ENCODE measurements at regions not wholly inside any gene's neighbourhood (a gene's known extent, or its start where the extent isn't known, plus 50 kb on each side); places are given as distances from the start of the nearest gene placed in this dataset.
A peak's percentile ranks its signal among the peaks of the same experiment; 100 is the strongest.

DNA sequence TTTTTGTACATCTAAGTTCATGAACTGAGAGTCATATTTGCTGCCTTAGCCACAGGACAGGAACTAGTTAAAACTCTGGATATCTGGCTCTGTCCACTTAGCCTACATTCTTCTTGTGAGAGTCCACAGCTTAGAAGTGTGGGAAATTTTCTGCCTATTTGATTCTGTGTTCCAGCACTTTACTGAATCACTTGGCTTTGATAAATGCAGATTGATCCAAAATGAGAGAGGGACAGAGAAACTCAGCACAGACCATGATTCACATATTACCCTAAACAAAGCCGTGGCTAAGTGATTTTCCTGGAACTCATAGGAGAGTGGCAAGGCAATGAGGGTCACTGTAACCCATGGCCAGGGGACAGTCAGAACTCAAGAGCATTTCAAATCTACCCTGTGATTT, 87.5 kb upstream of the CADPS start:
- H3K79me2 ChIP-seq (ENCODE audit: insufficient read depth, low read length), result no peaks in the 10 kb centered on the region
- TF ChIP-seq EZH2 (IDR thresholded peaks at IDR 0.05; ENCODE audit: insufficient read depth, low read length), result no peak
- TF ChIP-seq, protein P1, sequence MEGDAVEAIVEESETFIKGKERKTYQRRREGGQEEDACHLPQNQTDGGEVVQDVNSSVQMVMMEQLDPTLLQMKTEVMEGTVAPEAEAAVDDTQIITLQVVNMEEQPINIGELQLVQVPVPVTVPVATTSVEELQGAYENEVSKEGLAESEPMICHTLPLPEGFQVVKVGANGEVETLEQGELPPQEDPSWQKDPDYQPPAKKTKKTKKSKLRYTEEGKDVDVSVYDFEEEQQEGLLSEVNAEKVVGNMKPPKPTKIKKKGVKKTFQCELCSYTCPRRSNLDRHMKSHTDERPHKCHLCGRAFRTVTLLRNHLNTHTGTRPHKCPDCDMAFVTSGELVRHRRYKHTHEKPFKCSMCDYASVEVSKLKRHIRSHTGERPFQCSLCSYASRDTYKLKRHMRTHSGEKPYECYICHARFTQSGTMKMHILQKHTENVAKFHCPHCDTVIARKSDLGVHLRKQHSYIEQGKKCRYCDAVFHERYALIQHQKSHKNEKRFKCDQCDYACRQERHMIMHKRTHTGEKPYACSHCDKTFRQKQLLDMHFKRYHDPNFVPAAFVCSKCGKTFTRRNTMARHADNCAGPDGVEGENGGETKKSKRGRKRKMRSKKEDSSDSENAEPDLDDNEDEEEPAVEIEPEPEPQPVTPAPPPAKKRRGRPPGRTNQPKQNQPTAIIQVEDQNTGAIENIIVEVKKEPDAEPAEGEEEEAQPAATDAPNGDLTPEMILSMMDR (IDR thresholded peaks at IDR 0.05; ENCODE audit: insufficient read depth, low read depth, low read length), result no peak

DNA sequence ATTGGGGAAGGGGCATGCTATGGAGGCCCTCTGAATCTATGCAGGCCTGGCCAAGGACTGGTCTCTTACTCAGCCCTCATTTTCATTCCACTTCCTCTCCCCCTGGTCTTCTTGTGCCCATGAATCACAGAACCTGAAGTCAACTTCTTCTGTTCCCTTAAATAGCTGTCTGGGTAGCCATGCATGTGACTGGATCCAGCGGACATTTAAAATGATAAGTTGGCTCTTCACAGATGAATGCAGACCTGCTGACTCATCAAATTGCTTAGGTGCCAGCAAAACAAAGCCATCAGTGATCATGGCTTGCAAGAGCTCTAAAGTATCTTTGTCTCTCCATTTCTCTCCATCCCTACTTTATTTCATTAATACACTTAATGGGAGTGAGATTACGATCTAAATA, 90.1 kb upstream of the CADPS start:
- no peak overlapping the region for H3K4me3 ChIP-seq (ENCODE audit: insufficient read depth, low read depth, low read length)
- no peaks in the 10 kb centered on the region for H3K9me3 Mint-ChIP-seq (ENCODE audit: unreplicated experiment)
- H3K4me3 Mint-ChIP-seq (ENCODE audit: unreplicated experiment), result no peak overlapping the region
- DNase-seq (ENCODE audit: low read depth), result peak; percentile 68
- no peaks in the 10 kb centered on the region for H3K27me3 Mint-ChIP-seq (ENCODE audit: low read depth, unreplicated experiment)
- H4K20me1 ChIP-seq (ENCODE audit: insufficient read depth, low read length), result no peaks in the 10 kb centered on the region
- H3K4me2 ChIP-seq (ENCODE audit: low read length), result no peak overlapping the region
- no peaks in the 10 kb centered on the region for H3K4me1 ChIP-seq (ENCODE audit: insufficient read depth, low read length)
- H3K27me3 ChIP-seq (ENCODE audit: insufficient read depth, low read length), result no peaks in the 10 kb centered on the region
- no peak overlapping the region for H2AFZ ChIP-seq (ENCODE audit: low read depth, low read length)
- TF ChIP-seq, protein P1 (IDR thresholded peaks at IDR 0.05; ENCODE audit: insufficient read depth, low read depth, low read length), result no peak
- TF ChIP-seq EZH2 (IDR thresholded peaks at IDR 0.05; ENCODE audit: insufficient read depth, low read length), result no peak
- H3K4me1 Mint-ChIP-seq (ENCODE audit: low read depth, unreplicated experiment), result peaks cover 25% of the 10 kb centered on the region
- no peak for FAIRE-seq
- no peaks in the 10 kb centered on the region for H3K79me2 ChIP-seq (ENCODE audit: insufficient read depth, low read length)
- no peaks in the 10 kb centered on the region for H3K36me3 Mint-ChIP-seq (ENCODE audit: low read depth, unreplicated experiment)
- H3K9me3 ChIP-seq (ENCODE audit: insufficient read depth, low read depth, low read length), result no peaks in the 10 kb centered on the region
- no peak overlapping the region for H3K9ac ChIP-seq (ENCODE audit: low read length)
- H3K27ac Mint-ChIP-seq (ENCODE audit: unreplicated experiment), result no peak overlapping the region
- no peak overlapping the region for H3K27ac ChIP-seq (ENCODE audit: low read depth, low read length)
- no peaks in the 10 kb centered on the region for H3K36me3 ChIP-seq (ENCODE audit: insufficient read depth, low read length)

More for the DNA sequence above, 87.5 kb upstream of the CADPS start:
- Histone ChIP-seq H3K27ac (ENCODE audit: low read depth, low read length) (no peak overlapping the region), H3K9me3 (ENCODE audit: insufficient read depth, low read depth, low read length) (no peaks in the 10 kb centered on the region), H3K36me3 (ENCODE audit: insufficient read depth, low read length) (no peaks in the 10 kb centered on the region), H3K9ac (ENCODE audit: low read length) (no peak overlapping the region), H2AFZ (ENCODE audit: low read depth, low read length) (no peak overlapping the region), H3K4me2 (ENCODE audit: low read length) (no peak overlapping the region), H3K4me1 (ENCODE audit: insufficient read depth, low read length) (no peaks in the 10 kb centered on the region), H3K4me3 (ENCODE audit: insufficient read depth, low read depth, low read length) (no peak overlapping the region), H4K20me1 (ENCODE audit: insufficient read depth, low read length) (no peaks in the 10 kb centered on the region), H3K27me3 (ENCODE audit: insufficient read depth, low read length) (no peaks in the 10 kb centered on the region)
- Mint-ChIP-seq H3K4me1 (ENCODE audit: low read depth, unreplicated experiment) (peaks cover 21% of the 10 kb centered on the region), H3K27ac (ENCODE audit: unreplicated experiment) (no peak overlapping the region), H3K4me3 (ENCODE audit: unreplicated experiment) (no peak overlapping the region), H3K36me3 (ENCODE audit: low read depth, unreplicated experiment) (no peaks in the 10 kb centered on the region), H3K9me3 (ENCODE audit: unreplicated experiment) (no peaks in the 10 kb centered on the region), H3K27me3 (ENCODE audit: low read depth, unreplicated experiment) (no peaks in the 10 kb centered on the region)
- FAIRE-seq (no peak), DNase-seq (ENCODE audit: low read depth) (peak; percentile 73)

DNA sequence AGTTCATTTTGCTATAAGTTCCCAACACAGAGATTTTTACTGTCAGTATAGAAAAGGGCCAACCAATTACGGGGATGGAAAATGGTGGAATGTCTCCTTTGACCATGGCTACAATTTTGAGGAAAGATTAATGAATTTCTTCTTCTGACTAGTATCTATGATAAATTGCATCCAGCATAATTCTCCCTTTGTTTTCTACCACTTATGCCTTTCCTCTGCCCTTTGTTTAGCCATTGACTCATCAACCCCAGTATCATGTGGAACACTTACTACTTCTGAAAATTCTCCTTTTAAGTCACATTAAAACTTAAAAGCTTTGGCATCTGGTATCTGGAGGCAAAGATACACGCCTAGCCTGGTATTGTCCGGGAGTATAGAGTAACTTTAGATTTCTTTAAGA, 92.9 kb upstream of the CADPS start:
- Mint-ChIP-seq H3K27me3 (ENCODE audit: low read depth, unreplicated experiment) (no peaks in the 10 kb centered on the region), H3K9me3 (ENCODE audit: unreplicated experiment) (no peaks in the 10 kb centered on the region), H3K4me1 (ENCODE audit: low read depth, unreplicated experiment) (peaks cover 15% of the 10 kb centered on the region), H3K27ac (ENCODE audit: unreplicated experiment) (no peak overlapping the region), H3K4me3 (ENCODE audit: unreplicated experiment) (no peak overlapping the region), H3K36me3 (ENCODE audit: low read depth, unreplicated experiment) (no peaks in the 10 kb centered on the region)
- Histone ChIP-seq H3K9me3 (ENCODE audit: insufficient read depth, low read depth, low read length) (no peaks in the 10 kb centered on the region), H3K4me3 (ENCODE audit: insufficient read depth, low read depth, low read length) (no peak overlapping the region), H3K4me1 (ENCODE audit: insufficient read depth, low read length) (no peaks in the 10 kb centered on the region), H3K4me2 (ENCODE audit: low read length) (no peak overlapping the region), H4K20me1 (ENCODE audit: insufficient read depth, low read length) (no peaks in the 10 kb centered on the region), H3K9ac (ENCODE audit: low read length) (no peak overlapping the region), H3K36me3 (ENCODE audit: insufficient read depth, low read length) (no peaks in the 10 kb centered on the region), H3K27ac (ENCODE audit: low read depth, low read length) (no peak overlapping the region), H2AFZ (ENCODE audit: low read depth, low read length) (no peak overlapping the region), H3K27me3 (ENCODE audit: insufficient read depth, low read length) (no peaks in the 10 kb centered on the region), H3K79me2 (ENCODE audit: insufficient read depth, low read length) (no peaks in the 10 kb centered on the region)
- DNase-seq (ENCODE audit: low read depth), result peak; percentile 66
- no peak for FAIRE-seq
- no peak for TF ChIP-seq EZH2 (IDR thresholded peaks at IDR 0.05; ENCODE audit: insufficient read depth, low read length)
- TF ChIP-seq, protein P1 (IDR thresholded peaks at IDR 0.05; ENCODE audit: insufficient read depth, low read depth, low read length), result no peak
